Occipital lobe (tissue), 1 donor: ENCODE measurements at regions not wholly inside any gene's neighbourhood (a gene's known extent, or its start where the extent isn't known, plus 50 kb on each side); places are given as distances from the start of the nearest gene placed in this dataset.
"Not testable (repeated sequence)": the region's sequence is repeated elsewhere in the genome, so short reads cannot be mapped to it uniquely, and the experiment has no call there.

Source experiments
- DNase-seq: peaks from one replicate; lab custom pipeline; 2025; lab: John Stamatoyannopoulos, UW

DNA sequence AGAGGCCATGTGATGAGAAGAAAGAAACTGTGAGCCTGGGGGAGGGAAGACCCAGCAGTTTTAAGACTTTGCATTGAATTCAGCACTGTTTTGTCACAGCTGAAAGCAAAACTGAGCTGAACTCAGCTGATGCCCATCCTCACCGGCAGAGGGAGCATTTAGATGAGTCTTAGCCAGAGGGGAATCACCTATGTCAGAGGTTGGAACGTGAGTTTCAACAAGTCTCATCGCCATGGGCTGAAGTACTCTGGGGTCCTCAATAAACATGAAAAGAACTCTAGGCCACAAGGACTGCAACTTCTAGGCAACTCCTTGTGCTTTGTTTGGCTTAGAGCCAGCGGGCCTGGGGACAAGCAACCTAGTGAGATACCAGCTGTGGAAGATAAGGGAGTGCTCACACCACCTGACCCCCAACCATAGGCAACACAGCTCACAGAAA lies 324.5 kb downstream of the TBL1XR1 start:
- no peak for DNase-seq

DNA sequence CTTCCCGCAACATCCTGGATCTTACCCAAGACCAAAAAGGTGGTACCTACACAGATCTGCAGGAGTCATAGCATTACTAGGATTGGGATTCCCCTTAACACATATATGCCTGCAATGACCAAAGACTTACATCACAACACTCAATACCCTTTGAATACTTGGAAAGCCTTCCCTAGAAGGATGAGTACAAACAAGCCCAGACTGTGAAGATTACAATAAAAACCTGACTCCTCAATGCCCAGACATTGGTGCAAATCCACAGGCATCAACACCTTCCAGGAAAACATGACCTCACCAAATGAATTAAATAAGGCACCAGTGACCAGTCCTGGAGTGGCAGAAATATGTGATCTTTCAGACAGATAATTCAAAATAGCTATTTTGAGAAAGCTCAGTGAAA lies 326.8 kb downstream of the TBL1XR1 start:
- DNase-seq: no peak

- DNase-seq: no peak
Observed at GRCh38 chr3:176867681-176868663, 329.3 kb downstream of the TBL1XR1 start.

- no peak for DNase-seq
Observed at GRCh38 chr3:176861137-176861536, 336.1 kb downstream of the TBL1XR1 start.

- no peak for DNase-seq
Observed at GRCh38 chr3:176856721-176857120, 340.6 kb downstream of the TBL1XR1 start.

- no peak for DNase-seq
Observed at GRCh38 chr3:176855901-176856486, 341.3 kb downstream of the TBL1XR1 start.

- DNase-seq: no peak
Observed at GRCh38 chr3:176855213-176855612, 342.1 kb downstream of the TBL1XR1 start.

DNA sequence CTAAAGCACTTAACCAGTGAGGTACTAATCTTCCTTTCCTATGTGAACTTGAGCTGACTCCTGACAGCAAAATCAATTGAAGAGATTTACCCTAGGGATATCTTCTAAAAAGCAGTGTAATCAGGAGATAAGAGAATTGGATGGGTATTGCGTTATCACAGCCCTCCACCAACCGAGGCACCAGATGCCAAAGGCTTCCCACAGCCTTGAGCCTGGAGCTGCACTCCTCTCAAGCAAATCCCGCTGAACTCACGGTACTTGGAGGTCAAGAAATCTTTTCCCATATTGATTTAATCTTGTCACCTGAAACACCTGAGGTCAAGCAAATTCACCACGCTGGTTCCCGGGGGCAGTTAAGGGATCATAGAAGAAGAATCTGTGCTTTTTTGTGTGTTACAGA lies 346.8 kb downstream of the TBL1XR1 start:
- no peak for DNase-seq

DNA sequence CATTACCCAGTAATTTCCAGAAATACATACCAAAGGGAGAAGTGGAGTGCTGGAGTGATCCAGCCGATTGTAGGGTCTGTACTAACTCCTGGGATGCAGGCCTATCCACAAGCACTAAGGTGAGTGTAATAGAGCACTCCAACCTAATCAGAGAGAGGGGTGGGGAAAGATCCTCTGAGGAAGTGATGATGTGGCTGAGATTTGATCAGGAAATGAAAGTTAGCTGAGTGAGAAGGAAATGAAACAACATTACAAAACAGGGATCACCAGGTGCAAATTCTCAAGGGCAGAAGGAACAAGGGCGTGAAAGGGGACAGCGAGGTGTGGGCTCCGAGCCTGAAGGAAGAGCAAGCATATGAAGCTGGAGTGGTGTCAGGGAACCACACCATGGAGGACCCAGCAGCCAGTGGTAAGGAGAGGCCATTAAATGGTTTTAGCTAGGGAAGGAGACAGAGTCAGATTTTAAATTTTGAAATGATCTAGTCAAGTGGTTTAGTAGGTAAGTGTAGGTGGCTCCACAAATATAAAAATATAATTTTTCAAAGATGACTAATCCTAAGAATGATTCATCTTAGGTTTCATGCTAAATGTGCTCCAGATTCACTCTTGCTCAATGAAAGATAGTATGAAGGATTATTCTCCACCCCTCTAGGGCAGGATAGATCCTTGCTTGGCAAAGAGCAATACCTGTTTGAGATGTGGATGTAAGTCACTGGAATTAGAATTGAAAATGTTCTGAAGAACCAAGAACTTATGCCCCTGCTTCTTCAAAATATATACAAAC lies 348.7 kb downstream of the TBL1XR1 start:
- DNase-seq: no peak

DNA sequence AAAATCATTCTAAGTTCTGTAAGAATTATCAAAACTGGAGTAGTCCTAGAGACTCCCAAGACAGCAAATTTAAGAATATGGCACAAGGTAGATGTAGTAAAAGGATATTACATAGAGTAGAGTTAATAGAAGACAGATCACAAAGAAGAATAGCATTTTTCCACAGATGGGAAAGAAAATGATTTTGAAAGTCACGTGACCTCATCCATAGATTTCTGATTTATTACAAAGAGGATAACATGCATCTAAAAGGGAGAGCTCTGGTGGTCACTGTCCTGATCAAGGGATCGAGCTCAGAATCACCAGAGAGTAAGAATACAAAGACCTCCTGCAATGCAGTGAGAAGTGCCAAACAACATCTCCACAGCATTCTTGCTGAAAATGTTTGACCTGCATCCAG lies 354.4 kb downstream of the TBL1XR1 start:
- DNase-seq: no peak

DNA sequence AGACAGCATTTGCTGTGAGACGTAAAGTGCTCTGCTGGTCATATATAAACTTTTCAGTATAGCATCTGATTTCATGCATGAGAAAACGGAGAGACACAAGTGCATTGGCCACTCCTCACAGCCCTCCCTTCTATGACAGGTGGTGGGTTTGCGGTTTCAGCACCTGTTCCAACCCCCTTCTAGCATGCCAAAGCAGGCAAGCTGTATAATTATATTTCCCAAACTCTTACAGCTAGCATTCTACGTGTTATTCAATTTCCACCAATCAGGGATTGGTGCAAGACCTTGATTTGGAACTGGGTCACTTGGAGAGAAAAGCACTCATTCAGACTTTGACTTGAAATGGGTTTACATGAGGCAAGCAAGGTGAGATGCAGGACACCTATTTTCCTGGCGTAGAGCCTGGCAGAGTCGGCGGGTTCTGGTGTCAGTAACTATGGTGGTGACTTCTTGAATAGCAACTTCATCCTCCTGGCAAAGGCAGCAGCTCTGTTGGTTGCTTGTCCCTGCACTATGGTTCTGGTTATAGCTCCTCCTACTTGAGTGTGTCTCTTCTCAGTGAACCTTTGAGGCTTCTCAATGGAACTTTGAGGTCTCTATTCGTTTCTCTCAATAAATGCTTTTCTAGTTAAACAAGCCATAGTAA lies 356.5 kb downstream of the TBL1XR1 start:
- DNase-seq: no peak

DNA sequence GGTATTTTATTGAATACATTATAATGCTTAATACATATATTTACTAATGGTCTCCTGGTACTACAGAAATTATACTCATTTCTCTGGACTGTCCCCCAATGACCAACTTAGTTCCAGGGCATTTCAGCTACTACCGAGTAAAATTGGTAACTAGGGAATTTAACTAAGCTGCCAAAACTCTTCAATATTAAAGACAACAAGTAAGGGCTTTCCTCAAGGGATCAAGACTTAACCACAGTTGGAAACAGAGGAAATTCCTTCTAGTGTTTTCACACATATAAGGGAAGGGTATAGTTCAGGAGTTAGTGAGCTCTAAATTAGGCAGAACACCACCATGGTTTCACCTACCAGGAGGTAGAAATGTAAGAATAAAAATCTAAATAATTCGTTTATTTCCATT lies 357.4 kb downstream of the TBL1XR1 start:
- no peak for DNase-seq

GRCh38 chr3:176839466-176839865 lies 357.8 kb downstream of the TBL1XR1 start:
- DNase-seq: no peak

- not testable (repeated sequence) for DNase-seq
Observed at GRCh38 chr3:176827244-176827643, 370.0 kb downstream of the TBL1XR1 start.

GRCh38 chr3:176824811-176825210 lies 372.5 kb downstream of the TBL1XR1 start:
- no peak for DNase-seq

- DNase-seq: no peak
Observed at GRCh38 chr3:176820764-176821163, 376.5 kb downstream of the TBL1XR1 start.

DNA sequence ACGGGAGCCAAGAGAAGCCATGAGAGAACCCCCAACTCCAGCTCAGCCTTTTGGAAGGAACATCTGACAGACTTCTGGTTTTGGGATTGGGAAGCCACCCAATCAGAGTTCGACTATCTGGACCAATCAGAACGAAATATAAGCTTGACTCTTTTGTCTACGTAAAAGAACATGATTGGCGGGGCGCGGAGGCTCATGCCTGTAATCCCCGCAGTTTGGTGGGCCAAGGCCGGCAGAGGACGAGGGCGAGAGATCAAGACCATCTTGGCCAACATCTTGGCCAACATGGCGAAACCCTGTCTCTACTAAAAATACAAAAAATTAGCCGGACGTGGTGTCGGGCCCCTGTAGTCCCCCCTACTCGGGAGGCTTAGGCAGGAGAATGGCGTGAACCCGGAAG lies 380.3 kb downstream of the TBL1XR1 start:
- no peak for DNase-seq

DNA sequence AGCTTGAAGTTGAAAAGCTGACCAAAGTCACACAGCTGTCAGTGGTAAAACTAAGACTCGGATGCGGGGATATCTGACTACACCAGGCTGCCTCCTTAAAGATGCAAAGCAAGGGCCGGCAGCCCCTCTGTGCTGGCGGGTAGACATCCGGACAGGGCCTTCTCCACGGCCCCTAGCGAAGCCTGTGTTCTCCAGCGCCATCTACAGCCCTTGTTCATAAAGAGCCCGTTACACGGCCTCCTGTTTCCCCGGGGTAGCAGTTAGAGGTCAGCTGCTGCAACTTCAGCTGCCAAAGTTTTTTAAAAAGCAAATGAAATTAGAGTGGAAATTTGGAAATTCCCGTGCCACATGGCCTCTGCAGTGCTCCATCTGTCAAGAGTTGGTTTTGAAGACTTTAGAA lies 383.0 kb downstream of the TBL1XR1 start:
- DNase-seq: no peak

- DNase-seq: no peak
Observed at GRCh38 chr3:176807938-176808337, 389.3 kb downstream of the TBL1XR1 start.

DNA sequence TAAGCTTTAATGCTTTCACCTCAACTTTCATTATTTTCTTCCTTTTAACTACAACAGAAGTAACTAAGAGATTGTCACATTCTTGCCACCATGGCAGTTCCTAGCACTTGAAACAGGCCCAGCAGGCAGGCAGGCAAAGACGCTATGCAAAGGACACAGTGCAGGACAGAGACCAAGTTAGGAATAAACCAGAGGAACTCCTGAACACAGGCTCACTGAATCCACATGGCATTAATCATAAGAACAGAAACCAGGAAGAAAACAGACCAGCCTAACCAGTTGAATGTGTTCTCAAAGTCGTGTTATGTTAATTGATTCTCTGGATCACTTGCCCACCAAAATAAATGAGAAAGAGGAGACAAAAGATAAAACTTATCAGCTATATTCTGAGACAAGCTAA lies 397.6 kb downstream of the TBL1XR1 start:
- DNase-seq: no peak

- no peak for DNase-seq
Observed at GRCh38 chr3:176798680-176799079, 398.6 kb downstream of the TBL1XR1 start.

- no peak for DNase-seq
Observed at GRCh38 chr3:176796371-176796770, 400.9 kb downstream of the TBL1XR1 start.
